Colonic mucosa (tissue), 4 donors: ENCODE measurements at regions not wholly inside any gene's neighbourhood (a gene's known extent, or its start where the extent isn't known, plus 50 kb on each side); places are given as distances from the start of the nearest gene placed in this dataset.

Experiments
- DNase-seq: peaks from one replicate; pipeline ENCODE4 v3.0.0-alpha.2; 2020
- H3K27ac ChIP-seq: fragments of 200-600 bp; one replicate; pipeline ENCODE4 v1.8.0; 2021
- H3K27me3 ChIP-seq: fragments of 200-600 bp; one replicate; pipeline ENCODE4 v1.8.0; 2021
- H3K36me3 ChIP-seq: fragments of 200-600 bp; one replicate; pipeline ENCODE4 v1.8.0; 2021
- H3K4me1 ChIP-seq: fragments of 200-600 bp; one replicate; pipeline ENCODE4 v1.8.0; 2021; ENCODE audit warnings: mild to moderate bottlenecking
- H3K4me3 ChIP-seq: fragments of 200-600 bp; one replicate; pipeline ENCODE4 v1.8.0; 2021
- H3K9ac ChIP-seq, 2 donors: one replicate each; pipeline ENCODE4 v1.7.0; 2013; ENCODE audit warnings: control low read depth in 2 of 2, low read depth in 2 of 2, low read length in 2 of 2
- H3K9me3 ChIP-seq: fragments of 200-600 bp; one replicate; pipeline ENCODE4 v1.8.0; 2021
- intact Hi-C: fragments of 100-400 bp; cut with DNase I; formaldehyde crosslinking; loops from one replicate; pipeline ENCODE4 v1.14.1; 2022
- TF ChIP-seq, protein P1 (sequence below): fragments of 200-600 bp; IDR thresholded peaks from one replicate; pipeline ENCODE4 v1.8.0; 2022; ENCODE audit warnings: antibody characterized with exemption, mild to moderate bottlenecking
- donor health status: healthy.
- donor health status: DM: no; HTN: no; CAD: no.
- donor health status: DM: no; HTN: no; CAD: no.

DNA sequence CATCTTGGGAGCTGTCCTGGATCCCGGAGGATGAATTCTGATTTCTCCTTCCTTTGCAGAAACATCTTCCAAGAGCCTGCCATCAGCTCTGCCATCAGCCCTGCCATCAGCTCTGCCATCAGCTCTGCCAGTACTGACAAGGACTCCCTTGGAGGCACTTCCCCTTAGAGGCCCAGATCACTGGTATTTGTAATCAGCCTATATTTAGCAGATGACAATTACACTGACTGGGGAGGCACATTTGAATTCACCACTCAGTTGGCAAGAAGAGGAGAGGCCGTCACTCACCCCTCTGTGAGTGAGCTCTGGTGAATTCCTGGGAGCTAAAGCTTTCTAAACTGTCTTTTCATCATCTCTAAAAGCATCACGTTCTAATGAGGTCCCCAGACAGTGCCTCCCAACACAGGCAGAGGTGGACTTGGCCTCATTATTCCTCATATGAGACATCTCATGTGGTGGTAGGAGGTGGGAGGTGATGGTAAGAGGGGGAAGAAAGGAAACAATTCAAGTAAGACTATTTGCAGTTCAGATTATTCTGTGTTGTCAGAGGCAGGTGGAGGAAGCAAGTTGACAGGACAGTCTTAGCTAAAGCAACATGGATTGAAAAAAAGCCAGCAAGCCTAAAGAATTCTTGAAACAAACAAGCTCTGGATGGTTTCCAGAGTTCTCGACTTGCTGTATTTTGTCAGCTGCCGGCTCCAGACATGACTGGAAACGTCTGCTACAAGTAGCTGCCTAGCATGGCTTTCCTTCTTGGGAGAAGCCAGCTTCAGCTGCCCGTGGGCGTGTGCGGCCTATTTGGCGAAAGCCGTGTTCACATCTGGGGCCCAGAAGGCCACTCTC, 771.7 kb downstream of the TBC1D22A start:
- TF ChIP-seq, protein P1, sequence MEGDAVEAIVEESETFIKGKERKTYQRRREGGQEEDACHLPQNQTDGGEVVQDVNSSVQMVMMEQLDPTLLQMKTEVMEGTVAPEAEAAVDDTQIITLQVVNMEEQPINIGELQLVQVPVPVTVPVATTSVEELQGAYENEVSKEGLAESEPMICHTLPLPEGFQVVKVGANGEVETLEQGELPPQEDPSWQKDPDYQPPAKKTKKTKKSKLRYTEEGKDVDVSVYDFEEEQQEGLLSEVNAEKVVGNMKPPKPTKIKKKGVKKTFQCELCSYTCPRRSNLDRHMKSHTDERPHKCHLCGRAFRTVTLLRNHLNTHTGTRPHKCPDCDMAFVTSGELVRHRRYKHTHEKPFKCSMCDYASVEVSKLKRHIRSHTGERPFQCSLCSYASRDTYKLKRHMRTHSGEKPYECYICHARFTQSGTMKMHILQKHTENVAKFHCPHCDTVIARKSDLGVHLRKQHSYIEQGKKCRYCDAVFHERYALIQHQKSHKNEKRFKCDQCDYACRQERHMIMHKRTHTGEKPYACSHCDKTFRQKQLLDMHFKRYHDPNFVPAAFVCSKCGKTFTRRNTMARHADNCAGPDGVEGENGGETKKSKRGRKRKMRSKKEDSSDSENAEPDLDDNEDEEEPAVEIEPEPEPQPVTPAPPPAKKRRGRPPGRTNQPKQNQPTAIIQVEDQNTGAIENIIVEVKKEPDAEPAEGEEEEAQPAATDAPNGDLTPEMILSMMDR = no peak
- H3K9ac ChIP-seq = no peak overlapping the region
- H3K36me3 ChIP-seq = no peaks in the 10 kb centered on the region
- H3K4me1 ChIP-seq = no peaks in the 10 kb centered on the region
- no peak overlapping the region for H3K4me3 ChIP-seq
- DNase-seq = no peak
- no peaks in the 10 kb centered on the region for H3K9me3 ChIP-seq
- H3K27ac ChIP-seq = no peak overlapping the region
- H3K27me3 ChIP-seq = no peaks in the 10 kb centered on the region
- intact Hi-C loops = no loop called here

GRCh38 chr22:47517062-47517461, 754.6 kb downstream of the TBC1D22A start:
- H3K4me1 ChIP-seq = no peaks in the 10 kb centered on the region
- intact Hi-C loops = no loop called here
- H3K9ac ChIP-seq = no peak overlapping the region
- TF ChIP-seq, protein P1 = no peak
- H3K9me3 ChIP-seq = no peaks in the 10 kb centered on the region
- H3K36me3 ChIP-seq = no peaks in the 10 kb centered on the region
- no peak overlapping the region for H3K4me3 ChIP-seq
- DNase-seq = no peak
- H3K27me3 ChIP-seq = no peaks in the 10 kb centered on the region
- no peak overlapping the region for H3K27ac ChIP-seq

DNA sequence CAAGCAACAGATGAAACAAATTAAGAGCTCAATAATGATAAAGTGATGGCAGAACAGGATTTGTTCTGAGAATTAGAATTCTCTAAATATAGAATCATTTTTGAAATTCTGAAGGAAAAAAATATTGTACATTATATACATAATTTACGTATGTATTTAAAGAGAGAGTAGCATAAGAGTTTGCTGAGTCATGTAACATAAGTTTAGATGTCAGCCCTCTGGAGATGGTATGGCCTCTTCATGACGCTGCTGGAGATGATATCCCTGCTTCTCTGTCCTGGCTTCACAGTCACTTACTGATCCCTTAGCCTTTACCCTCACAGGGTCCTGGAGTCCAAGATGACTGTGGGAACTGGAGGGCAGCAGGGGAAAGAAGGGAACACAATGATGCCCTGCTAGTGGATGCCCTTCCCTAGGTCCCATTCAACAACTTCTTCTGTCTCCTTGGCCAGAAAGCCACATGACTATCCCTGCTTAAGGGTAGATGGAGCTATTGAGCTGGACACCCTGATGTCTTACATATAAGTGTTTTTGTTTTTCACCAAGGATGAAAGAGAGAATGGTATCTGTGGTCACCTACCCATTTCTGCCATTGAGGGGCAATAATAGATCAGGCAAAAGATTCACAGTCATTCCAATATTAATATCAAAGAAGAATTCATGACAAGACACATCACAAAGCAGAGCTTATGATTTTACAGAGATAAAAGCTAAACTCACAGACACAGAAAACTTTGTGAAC, 753.1 kb downstream of the TBC1D22A start:
- H3K27ac ChIP-seq = no peak overlapping the region
- TF ChIP-seq, protein P1 = no peak
- H3K4me3 ChIP-seq = no peak overlapping the region
- no peaks in the 10 kb centered on the region for H3K4me1 ChIP-seq
- H3K27me3 ChIP-seq = no peaks in the 10 kb centered on the region
- no peak for DNase-seq
- intact Hi-C loops = no loop called here
- H3K9ac ChIP-seq = no peak overlapping the region
- H3K9me3 ChIP-seq = no peaks in the 10 kb centered on the region
- H3K36me3 ChIP-seq = no peaks in the 10 kb centered on the region

- H3K4me1 ChIP-seq = no peaks in the 10 kb centered on the region
- no peak overlapping the region for H3K9ac ChIP-seq
- no peaks in the 10 kb centered on the region for H3K27me3 ChIP-seq
- DNase-seq = no peak
- H3K36me3 ChIP-seq = no peaks in the 10 kb centered on the region
- H3K9me3 ChIP-seq = no peaks in the 10 kb centered on the region
- no peak overlapping the region for H3K27ac ChIP-seq
- no peak overlapping the region for H3K4me3 ChIP-seq
- intact Hi-C loops = no loop called here
- TF ChIP-seq, protein P1 = no peak
These were observed 750.2 kb downstream of the TBC1D22A start for GRCh38 chr22:47512617-47513016.

- TF ChIP-seq, protein P1 = no peak
- H3K27ac ChIP-seq = no peak overlapping the region
- no peaks in the 10 kb centered on the region for H3K4me1 ChIP-seq
- H3K4me3 ChIP-seq = no peak overlapping the region
- no peak overlapping the region for H3K9ac ChIP-seq
- H3K9me3 ChIP-seq = no peaks in the 10 kb centered on the region
- no peaks in the 10 kb centered on the region for H3K36me3 ChIP-seq
- intact Hi-C loops = no loop called here
- no peak for DNase-seq
- H3K27me3 ChIP-seq = no peaks in the 10 kb centered on the region
These were observed 742.5 kb downstream of the TBC1D22A start for GRCh38 chr22:47504962-47505361.
